ENCODE measurements at regions not wholly inside any gene's neighbourhood (a gene's known extent, or its start where the extent isn't known, plus 50 kb on each side); places are given as distances from the start of the nearest gene placed in this dataset.

DNA sequence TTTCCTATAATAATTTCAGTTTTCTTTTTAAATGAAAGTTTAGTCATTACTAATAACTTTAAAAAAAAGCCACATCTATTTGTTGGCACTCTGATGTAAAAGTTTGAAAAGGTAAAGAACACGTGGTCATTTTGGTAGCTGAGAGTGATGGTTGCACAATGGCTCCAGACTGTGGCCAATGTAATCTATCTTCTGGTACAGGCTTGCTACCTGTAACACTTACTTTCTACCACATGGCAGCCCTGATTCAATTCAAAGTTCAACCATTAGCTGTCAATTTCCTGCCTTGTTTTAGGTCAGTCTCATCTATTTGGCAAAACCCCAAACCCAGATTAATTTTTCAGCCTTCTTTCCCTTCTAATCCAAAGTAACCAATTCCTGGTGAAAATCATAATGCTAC lies 126.1 kb downstream of the TUSC7 start:
- no peaks in the 10 kb centered on the region for H3K9me3 Mint-ChIP-seq (ENCODE audit: unreplicated experiment)
- no peak overlapping the region for H3K27ac ChIP-seq (ENCODE audit: low read depth, low read length)
- peaks cover 5% of the 10 kb centered on the region for H3K4me1 ChIP-seq (ENCODE audit: insufficient read depth, low read length)
- TF ChIP-seq EZH2 (IDR thresholded peaks at IDR 0.05; ENCODE audit: insufficient read depth, low read length) (no peak), CTCF (IDR thresholded peaks at IDR 0.05; ENCODE audit: insufficient read depth, low read depth, low read length) (no peak)
- H3K4me2 ChIP-seq (ENCODE audit: low read length), result peak overlapping the region; percentile 2
- no peaks in the 10 kb centered on the region for H3K27me3 ChIP-seq (ENCODE audit: insufficient read depth, low read length)
- no peak for DNase-seq (ENCODE audit: low read depth)
- no peaks in the 10 kb centered on the region for H3K36me3 Mint-ChIP-seq (ENCODE audit: low read depth, unreplicated experiment)
- no peak overlapping the region for H2AFZ ChIP-seq (ENCODE audit: low read depth, low read length)
- H3K27ac Mint-ChIP-seq (ENCODE audit: unreplicated experiment), result no peak overlapping the region
- H3K36me3 ChIP-seq (ENCODE audit: insufficient read depth, low read length), result no peaks in the 10 kb centered on the region
- H4K20me1 ChIP-seq (ENCODE audit: insufficient read depth, low read length), result no peaks in the 10 kb centered on the region
- no peak overlapping the region for H3K9ac ChIP-seq (ENCODE audit: low read length)
- no peak for FAIRE-seq
- no peaks in the 10 kb centered on the region for H3K9me3 ChIP-seq (ENCODE audit: insufficient read depth, low read depth, low read length)
- H3K4me3 Mint-ChIP-seq (ENCODE audit: unreplicated experiment), result no peak overlapping the region
- no peak overlapping the region for H3K4me3 ChIP-seq (ENCODE audit: insufficient read depth, low read depth, low read length)
- peaks cover 10% of the 10 kb centered on the region for H3K4me1 Mint-ChIP-seq (ENCODE audit: low read depth, unreplicated experiment)
- no peaks in the 10 kb centered on the region for H3K79me2 ChIP-seq (ENCODE audit: insufficient read depth, low read length)
- H3K27me3 Mint-ChIP-seq (ENCODE audit: low read depth, unreplicated experiment), result no peaks in the 10 kb centered on the region

- DNase-seq (ENCODE audit: low read depth), result peak; percentile 41
- Mint-ChIP-seq H3K4me3 (ENCODE audit: unreplicated experiment) (no peak overlapping the region), H3K27me3 (ENCODE audit: low read depth, unreplicated experiment) (no peaks in the 10 kb centered on the region), H3K9me3 (ENCODE audit: unreplicated experiment) (no peaks in the 10 kb centered on the region), H3K27ac (ENCODE audit: unreplicated experiment) (no peak overlapping the region), H3K36me3 (ENCODE audit: low read depth, unreplicated experiment) (no peaks in the 10 kb centered on the region), H3K4me1 (ENCODE audit: low read depth, unreplicated experiment) (peaks cover 10% of the 10 kb centered on the region)
- Histone ChIP-seq H3K4me3 (ENCODE audit: insufficient read depth, low read depth, low read length) (no peak overlapping the region), H3K36me3 (ENCODE audit: insufficient read depth, low read length) (no peaks in the 10 kb centered on the region), H3K4me1 (ENCODE audit: insufficient read depth, low read length) (peaks cover 5% of the 10 kb centered on the region), H3K27me3 (ENCODE audit: insufficient read depth, low read length) (no peaks in the 10 kb centered on the region), H4K20me1 (ENCODE audit: insufficient read depth, low read length) (no peaks in the 10 kb centered on the region), H2AFZ (ENCODE audit: low read depth, low read length) (no peak overlapping the region), H3K4me2 (ENCODE audit: low read length) (no peak overlapping the region), H3K9me3 (ENCODE audit: insufficient read depth, low read depth, low read length) (no peaks in the 10 kb centered on the region), H3K9ac (ENCODE audit: low read length) (no peak overlapping the region), H3K79me2 (ENCODE audit: insufficient read depth, low read length) (no peaks in the 10 kb centered on the region), H3K27ac (ENCODE audit: low read depth, low read length) (no peak overlapping the region)
- FAIRE-seq, result no peak
- TF ChIP-seq EZH2 (IDR thresholded peaks at IDR 0.05; ENCODE audit: insufficient read depth, low read length), result no peak
- TF ChIP-seq CTCF (IDR thresholded peaks at IDR 0.05; ENCODE audit: insufficient read depth, low read depth, low read length), result no peak
These were observed 126.7 kb downstream of the TUSC7 start for GRCh38 chr3:116836286-116836685.

DNA sequence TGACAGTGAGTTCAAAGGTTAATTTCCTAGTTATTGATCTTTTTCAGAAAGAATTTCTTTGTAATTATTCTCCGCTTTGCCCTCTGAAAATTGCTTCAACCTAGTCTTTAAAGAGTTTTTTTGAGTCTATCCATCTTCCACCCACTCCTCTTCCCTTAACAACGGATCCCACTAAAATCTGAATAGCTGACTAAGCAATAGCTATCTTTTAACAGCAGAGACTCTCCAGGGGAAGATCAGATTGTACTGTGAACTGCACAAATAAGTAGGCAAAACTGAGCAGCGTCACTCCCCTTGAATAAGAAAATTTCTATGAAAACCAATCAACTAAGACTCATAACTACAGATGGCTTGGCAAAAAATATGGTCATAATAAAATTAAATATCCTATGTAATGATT lies 127.9 kb downstream of the TUSC7 start:
- H3K36me3 ChIP-seq (ENCODE audit: insufficient read depth, low read length), result no peaks in the 10 kb centered on the region
- H3K4me1 ChIP-seq (ENCODE audit: insufficient read depth, low read length), result peaks cover 5% of the 10 kb centered on the region
- H3K36me3 Mint-ChIP-seq (ENCODE audit: low read depth, unreplicated experiment), result no peaks in the 10 kb centered on the region
- H3K9ac ChIP-seq (ENCODE audit: low read length), result no peak overlapping the region
- no peaks in the 10 kb centered on the region for H3K27me3 Mint-ChIP-seq (ENCODE audit: low read depth, unreplicated experiment)
- no peak overlapping the region for H3K4me3 ChIP-seq (ENCODE audit: insufficient read depth, low read depth, low read length)
- TF ChIP-seq CTCF (IDR thresholded peaks at IDR 0.05; ENCODE audit: insufficient read depth, low read depth, low read length) (no peak), EZH2 (IDR thresholded peaks at IDR 0.05; ENCODE audit: insufficient read depth, low read length) (no peak)
- H3K27ac Mint-ChIP-seq (ENCODE audit: unreplicated experiment), result no peak overlapping the region
- peaks cover 10% of the 10 kb centered on the region for H3K4me1 Mint-ChIP-seq (ENCODE audit: low read depth, unreplicated experiment)
- FAIRE-seq, result no peak
- no peaks in the 10 kb centered on the region for H3K9me3 Mint-ChIP-seq (ENCODE audit: unreplicated experiment)
- H3K9me3 ChIP-seq (ENCODE audit: insufficient read depth, low read depth, low read length), result no peaks in the 10 kb centered on the region
- no peaks in the 10 kb centered on the region for H3K27me3 ChIP-seq (ENCODE audit: insufficient read depth, low read length)
- H4K20me1 ChIP-seq (ENCODE audit: insufficient read depth, low read length), result no peaks in the 10 kb centered on the region
- no peak overlapping the region for H2AFZ ChIP-seq (ENCODE audit: low read depth, low read length)
- no peaks in the 10 kb centered on the region for H3K79me2 ChIP-seq (ENCODE audit: insufficient read depth, low read length)
- H3K4me3 Mint-ChIP-seq (ENCODE audit: unreplicated experiment), result no peak overlapping the region
- DNase-seq (ENCODE audit: low read depth), result no peak
- H3K27ac ChIP-seq (ENCODE audit: low read depth, low read length), result no peak overlapping the region
- no peak overlapping the region for H3K4me2 ChIP-seq (ENCODE audit: low read length)

Measured in astrocyte (in vitro differentiated cells and primary cell).